Vagina (tissue), 2 donors: ENCODE measurements at regions not wholly inside any gene's neighbourhood (a gene's known extent, or its start where the extent isn't known, plus 50 kb on each side); places are given as distances from the start of the nearest gene placed in this dataset.

Experiments
- CTCF ChIP-seq, 3 experiments: fragments of 450-650 bp in 2 of 3; fragments of 200-600 bp in 1 of 3; sonication (generic) in 1 of 3; IDR thresholded peaks; one replicate each; pipeline ENCODE4 v1.5.1; 2017 to 2019; ENCODE audit warnings: antibody characterized with exemption in 3 of 3, mild to moderate bottlenecking in 2 of 3, moderate library complexity in 2 of 3
- POLR2A ChIP-seq, 2 donors: fragments of 450-650 bp; IDR thresholded peaks; one replicate each; pipeline ENCODE4 v1.6.1; 2017; ENCODE audit warnings: antibody characterized with exemption in 2 of 2, mild to moderate bottlenecking in 2 of 2, moderate library complexity in 2 of 2

- TF ChIP-seq CTCF (IDR thresholded peaks at IDR 0.05) (no peak), POLR2A (IDR thresholded peaks at IDR 0.05) (no peak)
Measured at GRCh38 chr11:97607291-97608000, 1217.6 kb downstream of the JRKL start.
